ENCODE measurements at regions not wholly inside any gene's neighbourhood (a gene's known extent, or its start where the extent isn't known, plus 50 kb on each side); places are given as distances from the start of the nearest gene placed in this dataset.

DNA sequence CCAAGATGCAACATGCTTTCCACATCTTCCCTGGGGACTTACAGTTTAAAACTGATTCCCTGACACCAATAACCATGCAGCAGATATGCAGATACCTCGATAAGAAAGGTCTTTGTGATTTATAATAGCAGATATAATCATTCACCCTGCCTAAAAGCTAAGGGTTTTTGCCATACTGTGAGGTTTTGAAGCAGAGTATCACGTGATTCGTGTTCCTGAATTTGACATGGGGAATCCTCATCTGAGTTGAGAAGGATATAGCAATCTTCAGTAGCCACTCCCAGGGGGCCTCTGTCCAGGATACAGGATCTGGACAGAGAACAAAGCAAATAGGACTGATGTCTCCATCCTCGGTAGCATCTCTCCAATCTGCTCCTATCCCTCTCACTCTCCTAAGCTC, 79.1 kb upstream of the SDK2 start:
- no peak for DNase-seq (ENCODE audit: low read depth in 1 of 2, low spot score in 1 of 2)

DNA sequence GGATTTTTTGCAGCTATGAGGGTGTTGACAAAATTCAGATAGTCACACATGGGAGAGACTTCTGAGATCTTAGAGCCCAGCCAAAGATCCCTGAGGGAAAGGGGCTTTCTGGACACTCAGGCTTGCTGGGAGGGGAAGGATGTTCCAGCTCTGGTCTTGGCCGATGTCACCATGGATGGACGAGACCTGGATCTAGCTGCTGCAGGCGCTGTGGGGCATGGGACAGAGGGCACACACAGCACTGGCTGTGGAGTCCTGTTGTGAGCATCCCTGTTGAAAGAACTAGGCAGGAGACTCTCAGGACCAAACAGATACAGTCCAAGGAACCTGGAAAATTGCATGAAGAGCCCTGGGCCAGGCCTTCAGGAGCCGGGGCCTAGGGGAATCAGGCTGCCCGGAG, 80.1 kb upstream of the SDK2 start:
- DNase-seq (ENCODE audit: low read depth in 1 of 2, low spot score in 1 of 2) = no peak

DNA sequence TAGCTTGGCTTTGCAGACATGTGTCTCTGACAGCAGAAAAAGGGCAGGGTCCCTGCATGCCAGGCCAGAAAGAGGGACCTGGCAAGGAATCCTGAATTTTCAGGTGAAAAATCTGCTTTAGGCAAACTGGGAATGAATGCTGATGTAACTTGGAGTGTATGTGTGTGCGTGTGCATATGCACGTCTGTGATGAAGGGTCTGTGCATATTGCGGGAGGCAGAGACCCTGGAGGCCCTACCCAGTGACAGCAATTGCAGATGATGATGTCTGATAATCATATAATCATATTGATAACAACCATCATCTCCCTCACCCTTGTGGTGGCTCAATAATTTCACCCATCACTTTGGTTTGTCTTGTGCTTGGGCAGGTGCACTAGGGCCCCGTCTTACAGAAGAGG, 80.7 kb upstream of the SDK2 start:
- DNase-seq (ENCODE audit: low read depth in 1 of 2, low spot score in 1 of 2) = no peak

DNA sequence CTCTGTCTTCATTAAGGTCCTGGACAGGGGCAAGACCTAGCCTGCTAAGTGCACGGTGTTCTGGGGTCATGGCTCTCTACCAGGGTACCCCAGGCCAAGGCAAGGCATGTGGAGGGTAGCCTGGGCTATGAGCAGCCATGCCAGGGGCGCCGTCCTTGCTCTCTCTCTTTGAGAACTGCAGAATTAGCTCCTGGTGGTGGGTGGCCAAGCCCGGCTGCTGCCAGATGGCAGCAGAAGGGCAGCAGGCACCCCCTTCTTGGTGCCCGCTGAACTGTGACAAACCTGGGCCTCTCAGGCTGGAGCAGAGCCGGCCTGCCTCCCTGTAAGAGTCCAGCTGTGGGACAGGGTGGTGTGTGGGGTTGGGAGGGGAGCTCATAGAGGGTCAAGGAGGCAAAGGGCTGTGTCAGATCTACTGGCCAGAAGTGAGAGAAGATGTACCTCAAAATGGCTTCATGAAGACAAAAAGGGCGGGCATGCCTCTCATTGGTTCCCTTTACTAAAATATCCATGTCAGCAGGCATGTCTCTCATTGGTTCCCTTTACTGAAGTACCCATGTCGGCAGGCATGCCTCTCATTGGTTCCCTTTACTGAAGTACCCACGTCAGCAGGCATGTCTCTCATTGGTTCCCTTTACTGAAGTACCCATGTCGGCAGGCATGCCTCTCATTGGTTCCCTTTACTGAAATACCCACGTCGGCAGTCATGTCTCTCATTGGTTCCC, 81.7 kb upstream of the SDK2 start:
- no peak for DNase-seq (ENCODE audit: low read depth in 1 of 2, low spot score in 1 of 2)

DNA sequence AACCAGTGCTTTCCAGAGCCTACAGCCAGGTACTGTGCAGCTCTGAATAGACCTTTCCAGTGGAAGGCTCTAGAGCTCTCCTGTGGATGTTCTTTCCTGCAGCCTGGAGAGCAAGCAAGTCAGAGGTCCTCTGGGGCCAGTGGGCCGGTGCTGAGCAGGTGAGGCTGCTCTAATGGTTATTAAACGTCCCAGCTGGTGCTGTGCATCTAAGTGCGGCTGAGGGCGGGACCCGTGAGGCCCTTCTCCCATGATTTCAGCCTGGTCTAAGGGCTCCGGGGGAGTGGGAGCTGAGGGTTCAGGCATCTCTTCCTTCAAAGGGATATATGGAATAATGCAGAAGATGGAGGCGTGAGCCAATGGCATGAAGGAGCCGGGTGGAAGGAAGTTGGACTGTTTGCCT, 83.7 kb upstream of the SDK2 start:
- no peak for DNase-seq (ENCODE audit: low read depth in 1 of 2, low spot score in 1 of 2)

DNA sequence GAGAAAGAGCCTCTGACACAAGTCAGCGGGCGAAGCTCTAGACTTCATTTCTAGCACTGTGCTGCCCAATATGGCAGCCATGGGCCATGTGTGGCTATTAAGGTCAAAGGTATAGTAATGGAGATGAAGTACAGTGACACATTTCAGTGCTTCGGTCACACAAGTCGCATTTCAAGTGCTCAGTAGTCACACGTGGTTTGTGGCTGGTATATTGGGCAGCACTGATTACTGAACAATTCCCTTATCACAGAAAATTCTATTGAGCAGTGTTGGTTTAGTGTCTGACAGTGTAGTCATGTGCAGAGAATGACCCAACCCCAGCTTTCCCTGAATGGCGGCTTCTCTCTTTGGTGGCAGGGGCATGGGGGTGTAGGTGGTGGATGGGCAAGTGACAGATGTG, 84.9 kb upstream of the SDK2 start:
- DNase-seq (ENCODE audit: low read depth in 1 of 2, low spot score in 1 of 2) = no peak

DNA sequence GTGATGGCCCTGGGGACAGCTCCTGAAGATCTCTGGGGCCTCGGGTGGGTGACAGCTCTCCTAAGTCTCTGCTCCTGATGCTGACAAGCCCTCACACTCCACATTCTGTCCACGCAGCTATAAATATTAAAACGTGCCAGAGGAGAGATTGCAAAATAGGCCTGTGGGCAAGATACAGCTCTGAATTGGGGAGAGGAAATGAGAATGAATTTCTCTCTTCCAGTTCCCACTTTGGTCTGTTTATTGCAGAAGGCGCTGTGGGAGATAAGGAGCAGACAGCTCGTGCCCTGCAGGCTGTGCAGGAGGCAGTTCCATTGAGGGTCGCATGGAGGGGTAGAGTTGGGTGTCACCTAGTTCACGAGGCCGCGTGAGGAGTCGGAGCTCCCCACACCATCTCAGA, 87.5 kb upstream of the SDK2 start:
- no peak for DNase-seq (ENCODE audit: low read depth in 1 of 2, low spot score in 1 of 2)

DNA sequence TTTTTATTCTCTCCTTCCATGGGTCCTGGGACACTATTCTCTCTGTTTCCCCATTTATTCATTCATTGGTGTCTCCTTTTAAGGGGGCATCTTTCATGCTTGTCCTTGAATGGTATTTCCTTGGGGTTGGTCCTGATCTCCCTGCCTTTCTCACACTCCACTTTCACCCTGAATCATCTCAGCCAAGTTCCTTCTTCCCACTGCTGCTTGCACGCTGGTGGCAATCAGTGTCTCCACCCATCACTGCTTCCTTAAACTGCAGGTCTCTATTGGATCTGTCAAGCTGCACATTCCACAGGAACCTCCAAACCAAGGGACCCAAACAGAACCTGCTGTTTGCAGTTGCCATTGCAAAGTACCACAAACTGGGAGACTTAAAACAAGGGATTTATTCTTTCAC, 89.3 kb upstream of the SDK2 start:
- no peak for DNase-seq (ENCODE audit: low read depth in 1 of 2, low spot score in 1 of 2)

DNA sequence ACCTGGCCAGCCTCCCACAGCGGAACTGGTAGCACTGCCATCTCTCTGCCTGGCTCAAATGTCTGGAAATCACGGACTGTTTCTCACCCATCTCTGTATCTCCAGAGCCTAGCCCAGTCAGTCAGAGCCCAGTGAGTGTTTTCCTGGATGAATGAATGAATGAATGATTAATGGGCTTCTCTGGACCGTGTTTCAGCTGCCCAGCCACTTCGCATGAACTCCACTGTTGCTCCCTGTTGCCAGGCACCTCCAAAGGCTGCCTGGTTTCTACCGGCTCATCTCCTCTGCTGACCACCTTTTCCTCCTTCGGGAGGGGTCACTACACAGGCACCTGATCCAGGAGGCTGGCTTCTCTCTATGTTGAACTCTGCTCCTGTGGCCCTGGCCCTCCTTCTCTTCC, 91.0 kb upstream of the SDK2 start:
- no peak for DNase-seq (ENCODE audit: low read depth in 1 of 2, low spot score in 1 of 2)

DNA sequence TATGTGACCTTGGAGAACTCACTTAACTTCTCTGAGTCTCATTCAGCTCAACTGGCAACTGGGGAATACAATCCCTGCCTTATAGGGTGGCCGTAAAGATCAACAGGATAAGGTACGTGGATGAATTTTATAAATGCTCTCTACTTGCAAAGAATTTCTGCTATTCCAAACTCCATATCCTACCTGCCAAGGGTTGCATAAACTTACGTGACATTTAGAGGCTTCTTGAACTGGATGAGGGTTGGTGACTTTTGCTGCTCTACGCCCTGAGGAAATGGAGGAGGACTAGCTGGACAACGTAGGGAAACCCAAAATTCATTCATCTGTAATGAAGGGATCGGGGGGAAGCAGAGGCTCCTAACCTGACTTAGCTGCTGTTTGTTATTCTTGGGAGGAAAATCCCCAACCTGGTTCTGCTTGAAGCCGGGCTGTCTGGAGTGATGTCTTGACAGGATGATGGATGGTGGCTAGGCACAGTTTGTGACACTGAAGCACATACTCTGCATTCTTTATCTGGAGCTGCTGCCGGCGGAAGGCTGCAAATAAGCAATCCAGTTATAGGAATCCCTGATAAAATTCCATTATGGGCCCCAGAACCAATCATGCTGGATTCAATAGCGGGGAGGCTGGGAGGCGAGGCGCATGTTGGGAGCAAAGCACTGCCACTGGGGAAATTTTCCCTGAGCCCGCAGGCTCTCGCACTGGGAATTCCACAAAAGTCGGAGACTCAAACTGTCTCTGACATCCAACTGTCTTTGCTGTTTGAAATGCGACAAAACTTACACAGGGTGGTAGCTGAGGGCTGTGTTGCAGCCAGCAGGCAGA, 94.7 kb upstream of the SDK2 start:
- no peak for DNase-seq (ENCODE audit: low read depth in 1 of 2, low spot score in 1 of 2)

DNA sequence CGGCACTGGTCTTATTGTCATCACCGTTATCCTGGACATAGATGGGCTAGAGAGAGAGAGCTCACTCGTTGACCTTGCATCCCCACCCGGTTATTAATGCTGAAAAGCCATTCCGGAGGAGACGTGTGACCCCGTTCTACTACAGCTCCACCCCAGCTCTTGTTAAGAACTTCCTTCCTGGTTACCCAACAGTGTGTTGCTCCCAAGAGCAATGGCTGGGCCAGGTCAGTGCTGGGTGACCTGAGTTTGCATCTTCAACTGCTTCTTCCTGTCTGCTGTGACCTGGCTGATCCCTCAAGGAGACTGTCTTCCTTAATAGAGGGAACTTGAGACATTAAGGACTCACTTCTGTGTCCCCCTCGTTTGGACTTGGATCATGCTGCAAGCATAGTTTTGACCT, 96.1 kb upstream of the SDK2 start:
- DNase-seq (ENCODE audit: low read depth in 1 of 2, low spot score in 1 of 2) = no peak

DNA sequence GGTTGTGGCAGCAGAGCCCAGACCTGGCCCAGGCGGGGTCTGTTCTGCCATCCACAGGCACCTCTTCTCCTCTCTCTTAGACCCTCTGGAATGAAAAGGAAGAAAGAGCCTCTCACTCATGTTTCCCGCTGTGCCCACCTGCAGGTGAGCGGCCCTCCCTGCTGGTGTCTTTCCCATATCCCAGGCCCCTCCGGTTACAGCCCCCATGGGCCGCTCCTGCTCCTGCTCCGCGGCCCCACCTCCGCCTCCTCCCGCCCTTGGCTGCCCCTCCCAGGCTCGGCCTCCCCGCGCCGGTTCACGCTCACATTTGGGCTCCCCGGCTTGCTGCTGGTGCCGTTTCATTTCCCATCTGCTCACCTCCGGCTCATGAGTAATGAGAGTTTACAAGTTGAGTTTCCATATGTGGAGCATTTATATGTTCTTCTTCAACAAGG, 98.7 kb upstream of the SDK2 start:
- DNase-seq (ENCODE audit: low read depth in 1 of 2, low spot score in 1 of 2) = no peak

DNA sequence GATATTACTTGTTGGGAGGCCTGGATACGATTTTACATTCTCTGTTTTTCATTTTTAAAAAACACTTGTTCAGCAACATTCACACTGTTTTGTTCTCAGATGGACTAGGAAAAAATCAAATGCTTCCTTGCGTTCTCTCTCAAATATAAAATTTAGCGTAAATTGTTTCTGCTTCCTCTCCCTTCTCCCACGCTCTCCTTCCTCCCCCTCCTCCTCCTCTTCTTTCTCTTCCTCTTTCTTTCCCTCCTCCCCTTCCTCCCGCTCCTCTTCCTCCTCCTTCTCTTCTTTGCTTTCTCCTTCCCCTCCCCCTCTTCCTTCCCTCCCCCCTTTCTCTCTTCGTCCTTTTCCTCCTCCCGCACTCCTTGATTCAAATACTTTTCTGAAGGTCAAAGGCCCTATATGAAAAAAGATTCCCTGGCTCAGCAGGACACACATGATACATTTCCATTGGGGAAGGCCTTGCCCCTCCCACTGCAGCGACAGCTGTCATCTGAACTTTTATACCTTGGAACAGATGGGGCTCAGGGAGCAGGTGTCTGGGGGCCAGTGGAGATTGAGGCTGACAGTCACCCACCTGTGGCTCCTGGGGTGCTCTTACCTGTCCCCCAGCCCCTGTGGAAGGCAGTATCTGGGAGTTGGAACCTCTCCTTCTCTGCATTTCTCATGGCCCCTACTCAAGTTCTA, 99.4 kb upstream of the SDK2 start:
- no peak for DNase-seq (ENCODE audit: low read depth in 1 of 2, low spot score in 1 of 2)

DNA sequence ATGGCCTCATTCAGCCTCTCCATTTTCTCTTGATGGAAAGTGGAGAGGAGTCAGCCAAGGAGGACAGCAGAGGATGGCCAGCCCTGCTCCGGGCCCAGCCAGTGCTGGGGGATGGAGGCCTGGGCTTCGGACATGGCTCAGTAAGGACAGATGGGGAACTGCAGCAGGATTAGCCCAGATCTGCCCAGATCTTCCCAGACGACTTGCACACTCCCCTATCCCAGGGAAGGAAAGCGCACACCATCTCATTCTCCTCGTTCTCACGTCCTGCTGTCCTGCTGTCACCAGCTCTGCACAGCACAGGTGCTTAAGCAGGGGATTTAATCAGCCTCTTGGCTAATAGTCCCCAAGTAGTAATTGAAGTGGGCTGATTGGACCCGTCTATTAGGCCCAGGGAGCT, 100.2 kb upstream of the SDK2 start:
- DNase-seq (ENCODE audit: low read depth in 1 of 2, low spot score in 1 of 2) = no peak

DNA sequence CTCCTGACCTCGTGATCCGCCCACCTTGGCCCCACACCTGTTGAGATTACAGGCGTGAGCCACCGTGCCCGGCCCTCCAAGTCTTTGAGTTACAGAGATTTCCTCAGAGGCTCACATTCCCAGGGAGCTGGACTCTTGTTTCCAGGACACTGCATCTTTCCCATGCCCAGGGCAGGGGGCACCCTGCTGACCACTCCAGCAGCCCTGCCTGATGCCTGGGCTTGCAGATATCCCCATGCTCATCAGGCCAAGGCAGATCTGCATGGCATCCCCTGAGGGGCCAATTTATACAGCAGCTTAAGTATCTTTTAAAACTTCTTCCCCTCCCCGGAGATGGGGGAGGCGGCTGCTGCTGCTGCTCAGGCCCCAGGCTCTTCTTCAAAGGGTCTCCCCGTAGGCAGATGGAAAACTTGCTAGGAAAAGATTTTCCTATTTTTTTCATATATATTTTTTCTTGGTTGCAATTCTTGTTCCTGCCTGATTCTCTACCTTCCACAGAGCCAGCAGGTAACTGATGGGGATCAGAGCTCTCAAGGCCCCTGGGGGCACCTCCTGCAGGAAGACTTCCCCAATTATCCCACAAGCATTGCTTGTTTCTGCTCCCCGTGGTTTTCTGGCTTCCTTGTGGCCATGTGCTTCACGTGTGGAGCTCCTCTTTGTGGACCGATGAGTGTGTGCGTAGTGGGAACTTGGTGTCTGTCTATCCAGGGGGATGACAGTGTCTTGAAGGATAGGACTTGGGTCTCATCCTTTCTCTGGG, 102.2 kb upstream of the SDK2 start:
- DNase-seq (ENCODE audit: low read depth in 1 of 2, low spot score in 1 of 2) = no peak

DNA sequence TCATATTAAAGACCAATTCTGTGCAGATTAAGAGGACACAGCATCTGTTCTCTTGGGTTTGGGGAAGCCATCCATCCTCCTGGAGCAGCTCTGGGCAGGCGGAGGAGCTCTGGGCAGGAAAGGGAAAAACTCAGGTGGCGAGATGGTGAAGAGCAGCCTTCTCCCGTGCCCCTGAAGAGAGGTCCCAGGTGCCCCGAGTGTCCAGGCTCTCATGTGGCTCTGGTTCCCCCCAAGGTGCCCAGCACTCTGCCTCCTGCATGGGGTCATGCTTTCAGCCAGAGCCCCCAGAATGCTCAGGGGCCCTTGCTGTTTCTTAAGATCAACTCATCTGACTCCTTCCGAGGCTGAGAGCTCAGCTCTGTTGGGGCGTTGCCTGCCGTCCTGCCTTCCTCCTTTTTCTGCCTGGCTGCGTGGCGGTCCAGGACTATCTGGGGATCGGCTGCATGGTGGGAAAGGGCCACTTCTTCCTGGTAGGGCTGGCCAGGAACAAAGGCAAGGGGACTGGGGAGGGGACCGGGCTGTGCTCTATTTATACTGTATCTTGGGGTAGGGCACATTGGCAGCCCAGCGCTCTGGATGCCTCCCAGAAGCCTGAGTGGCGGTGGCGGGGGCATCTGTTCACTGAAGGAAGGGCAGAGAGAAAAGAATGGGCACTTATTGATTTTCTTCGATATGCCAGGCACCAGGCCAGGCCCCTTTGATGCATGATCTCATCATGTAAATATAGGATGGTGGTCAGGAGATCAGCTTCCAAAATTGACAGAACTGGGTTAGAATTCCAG, 103.2 kb upstream of the SDK2 start:
- no peak for DNase-seq (ENCODE audit: low read depth in 1 of 2, low spot score in 1 of 2)

DNA sequence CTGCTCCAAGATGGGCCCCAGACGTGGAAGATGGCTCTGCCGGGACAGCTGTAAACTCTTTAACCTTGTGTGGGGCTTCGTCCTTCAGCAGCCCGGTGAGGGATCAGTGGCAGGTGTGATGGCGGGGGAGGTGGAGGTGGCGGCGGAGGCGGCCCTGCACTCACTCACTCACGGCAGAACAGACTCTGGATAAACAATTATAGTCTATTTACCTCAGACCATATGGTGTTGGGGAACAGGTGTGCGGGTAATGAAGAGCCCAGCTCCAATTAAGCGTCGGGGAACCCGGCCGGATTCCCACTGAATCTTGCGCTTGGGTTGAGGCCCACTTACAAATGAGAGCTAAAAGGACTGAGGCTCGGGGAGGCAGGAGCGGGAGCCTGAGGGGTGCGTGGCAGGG, 104.3 kb upstream of the SDK2 start:
- no peak for DNase-seq (ENCODE audit: low read depth in 1 of 2, low spot score in 1 of 2)

DNA sequence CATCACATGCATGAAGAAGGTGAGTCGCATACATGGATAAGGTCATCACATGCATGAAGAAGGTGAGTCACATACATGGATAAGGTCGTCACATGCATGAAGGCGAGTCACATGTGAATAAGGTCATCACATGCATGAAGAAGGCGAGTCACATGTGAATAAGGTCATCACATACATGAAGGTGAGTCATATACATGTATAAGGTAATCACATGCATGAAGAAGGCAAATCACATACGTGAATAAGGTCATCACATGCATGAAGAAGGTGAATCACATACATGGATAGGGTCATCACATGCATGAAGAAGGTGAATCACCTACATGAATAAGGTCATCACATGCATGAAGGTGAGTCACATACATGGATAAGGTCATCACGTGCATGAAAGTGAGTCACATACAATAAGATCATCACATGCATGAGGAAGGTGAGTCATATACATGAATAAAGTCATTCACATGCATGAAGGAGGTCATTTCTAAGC, 105.1 kb upstream of the SDK2 start:
- no peak for DNase-seq (ENCODE audit: low read depth in 1 of 2, low spot score in 1 of 2)

DNA sequence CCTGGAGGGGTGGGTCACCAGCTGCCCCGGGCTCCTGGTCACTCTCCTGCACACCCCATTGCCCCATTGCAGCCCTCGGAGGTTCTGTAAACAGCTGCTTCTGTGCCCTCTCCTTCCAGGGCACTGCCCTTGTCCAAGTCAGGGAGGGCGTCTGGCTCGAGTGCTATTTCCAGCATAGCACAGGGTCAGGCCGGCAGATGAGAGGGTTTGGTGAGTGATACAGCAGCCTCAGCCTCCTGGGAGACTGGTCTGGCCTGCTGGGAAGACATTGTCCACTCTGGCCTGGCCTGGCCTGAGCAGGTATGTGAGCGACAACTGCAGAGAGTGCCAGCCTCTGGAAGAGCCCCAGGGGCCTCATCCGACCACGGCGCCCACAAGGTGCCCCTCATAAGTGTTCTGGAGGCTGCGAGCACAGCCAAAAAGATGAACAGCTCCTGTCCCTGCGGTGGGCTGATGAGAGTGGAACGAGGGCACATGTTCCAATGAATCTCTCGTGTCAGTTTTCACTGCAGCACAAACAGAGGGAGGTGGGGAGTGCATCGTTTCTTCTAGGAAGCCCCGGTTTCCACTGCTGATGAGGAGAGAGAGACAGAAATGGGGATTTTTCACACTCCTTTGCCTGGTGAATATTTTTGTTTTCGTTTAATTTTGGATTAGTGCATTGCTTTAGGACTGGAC, 105.8 kb upstream of the SDK2 start:
- no peak for DNase-seq (ENCODE audit: low read depth in 1 of 2, low spot score in 1 of 2)

DNA sequence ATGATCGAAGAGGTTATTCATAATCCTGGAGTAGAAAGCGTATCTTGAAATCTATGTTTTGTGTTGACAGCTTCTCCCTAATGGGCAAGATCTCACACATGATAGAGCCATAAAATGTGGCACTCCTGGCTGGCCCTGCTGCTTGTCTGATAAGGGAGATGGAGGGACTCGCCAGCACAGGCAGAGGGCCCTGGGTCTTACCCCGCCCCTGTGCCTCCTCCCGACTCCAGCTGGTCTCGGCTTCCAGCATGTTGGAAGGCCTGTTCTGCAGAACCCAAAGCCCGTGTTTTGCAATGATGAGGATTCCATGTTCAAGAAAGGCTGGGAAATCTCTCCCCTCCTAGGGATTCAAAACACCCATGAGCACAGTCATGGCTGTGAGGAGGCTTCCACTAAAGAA, 106.7 kb upstream of the SDK2 start:
- DNase-seq (ENCODE audit: low read depth in 1 of 2, low spot score in 1 of 2) = no peak

Measured in activated CD4-positive, alpha-beta T cell treated with anti-CD3 and anti-CD28 coated beads, Interleukin-2, amount 50 U/mL, for 24 hours (primary cell).